ENCODE measurements at regions not wholly inside any gene's neighbourhood (a gene's known extent, or its start where the extent isn't known, plus 50 kb on each side); places are given as distances from the start of the nearest gene placed in this dataset.

DNA sequence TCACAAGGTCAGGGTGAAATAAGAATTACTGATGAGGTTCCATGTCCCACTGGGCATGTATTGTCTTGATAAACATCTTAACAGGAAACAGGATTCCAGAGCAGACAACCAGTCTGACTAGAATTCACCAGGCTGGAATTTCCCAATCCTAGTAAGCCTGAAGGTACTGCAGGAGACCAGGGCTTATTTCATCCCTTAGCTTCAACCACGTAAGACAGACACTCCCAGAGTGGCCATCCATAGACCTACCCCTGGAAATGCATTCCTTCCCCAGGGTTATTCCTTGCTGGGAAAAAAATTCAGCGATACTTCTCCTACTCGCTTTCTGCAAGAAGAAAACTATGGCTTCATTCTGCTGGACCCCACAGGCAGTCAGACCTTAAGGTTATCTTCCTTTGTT lies 785.4 kb downstream of the NR2F1-AS1 start:
- no peak for DNase-seq (ENCODE audit: low read depth)

DNA sequence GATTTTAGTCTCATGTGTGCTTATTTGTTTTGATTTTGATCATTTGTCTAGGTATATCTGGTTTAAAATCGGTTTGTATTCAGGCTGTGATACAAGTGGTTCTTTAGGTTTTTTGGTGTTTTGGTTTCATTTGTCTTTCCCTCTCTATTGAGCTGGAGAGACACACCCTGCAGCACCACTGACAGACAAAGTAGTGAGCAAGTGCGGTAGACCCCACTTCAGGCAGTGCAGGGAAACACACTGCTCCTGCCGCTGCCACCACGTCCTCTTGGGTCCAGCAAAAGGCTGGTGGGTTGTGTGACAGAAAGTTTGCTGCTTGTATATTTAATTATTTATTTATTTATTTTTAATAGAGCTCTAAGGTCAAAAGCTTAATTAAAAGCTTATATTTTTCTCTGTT lies 801.0 kb downstream of the NR2F1-AS1 start:
- DNase-seq (ENCODE audit: low read depth) = no peak

DNA sequence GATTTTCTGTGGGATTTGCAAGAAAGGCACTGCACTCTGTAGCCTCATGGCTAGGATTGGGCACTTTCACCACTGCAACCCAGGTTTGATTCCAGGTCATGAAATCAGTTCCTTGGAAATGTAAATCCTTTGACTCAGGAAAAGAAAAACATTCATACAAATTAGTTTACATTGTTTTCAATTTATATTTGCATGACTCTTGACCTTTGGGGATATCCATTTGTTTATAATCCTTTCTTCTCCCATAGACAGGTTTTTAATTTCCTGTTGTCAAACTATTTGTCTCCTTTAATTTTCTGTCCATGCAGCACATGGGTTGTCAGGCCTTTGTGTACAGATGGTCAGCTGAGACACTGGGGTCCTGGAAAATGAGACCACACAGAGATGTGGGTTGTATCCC lies 801.5 kb downstream of the NR2F1-AS1 start:
- DNase-seq (ENCODE audit: low read depth) = no peak

DNA sequence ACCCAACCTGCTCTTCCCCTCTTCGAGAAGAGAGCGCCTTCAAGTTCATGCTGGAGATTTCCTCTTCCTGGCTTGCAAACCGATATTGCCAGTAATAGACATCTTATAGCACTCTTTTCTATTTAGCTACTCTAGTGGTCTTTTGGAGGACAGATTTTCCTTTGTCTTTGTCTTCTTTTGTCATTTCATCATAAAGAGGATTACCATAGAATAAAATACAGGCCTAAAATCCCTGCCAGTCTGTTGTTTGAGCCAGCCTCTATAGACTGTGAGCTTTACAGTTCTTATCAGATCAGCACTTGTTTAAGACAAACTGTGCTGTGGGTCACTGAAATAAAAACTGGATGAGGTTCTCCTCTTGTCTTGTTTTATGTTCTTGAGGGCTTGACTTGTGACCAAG lies 802.8 kb downstream of the NR2F1-AS1 start:
- no peak for DNase-seq (ENCODE audit: low read depth)

DNA sequence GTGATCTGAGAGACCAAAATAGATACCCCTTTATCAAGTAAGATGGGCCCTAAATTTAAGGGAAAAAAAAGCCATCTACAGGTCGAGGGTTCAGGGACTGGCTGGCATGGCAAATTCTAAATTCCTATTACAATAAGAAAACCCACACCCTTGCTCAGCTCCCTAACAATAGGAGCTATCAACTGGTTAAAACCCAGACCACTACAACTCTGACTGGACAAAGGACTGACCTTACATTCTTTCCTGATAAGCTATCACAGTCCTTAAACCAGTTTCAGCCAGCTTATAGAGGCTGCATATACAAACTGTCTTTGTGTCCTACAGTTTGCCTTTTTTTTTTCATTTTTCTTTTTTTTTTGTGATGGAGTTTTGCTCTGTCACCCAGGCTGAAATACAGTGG lies 803.6 kb downstream of the NR2F1-AS1 start:
- no peak for DNase-seq (ENCODE audit: low read depth)

DNA sequence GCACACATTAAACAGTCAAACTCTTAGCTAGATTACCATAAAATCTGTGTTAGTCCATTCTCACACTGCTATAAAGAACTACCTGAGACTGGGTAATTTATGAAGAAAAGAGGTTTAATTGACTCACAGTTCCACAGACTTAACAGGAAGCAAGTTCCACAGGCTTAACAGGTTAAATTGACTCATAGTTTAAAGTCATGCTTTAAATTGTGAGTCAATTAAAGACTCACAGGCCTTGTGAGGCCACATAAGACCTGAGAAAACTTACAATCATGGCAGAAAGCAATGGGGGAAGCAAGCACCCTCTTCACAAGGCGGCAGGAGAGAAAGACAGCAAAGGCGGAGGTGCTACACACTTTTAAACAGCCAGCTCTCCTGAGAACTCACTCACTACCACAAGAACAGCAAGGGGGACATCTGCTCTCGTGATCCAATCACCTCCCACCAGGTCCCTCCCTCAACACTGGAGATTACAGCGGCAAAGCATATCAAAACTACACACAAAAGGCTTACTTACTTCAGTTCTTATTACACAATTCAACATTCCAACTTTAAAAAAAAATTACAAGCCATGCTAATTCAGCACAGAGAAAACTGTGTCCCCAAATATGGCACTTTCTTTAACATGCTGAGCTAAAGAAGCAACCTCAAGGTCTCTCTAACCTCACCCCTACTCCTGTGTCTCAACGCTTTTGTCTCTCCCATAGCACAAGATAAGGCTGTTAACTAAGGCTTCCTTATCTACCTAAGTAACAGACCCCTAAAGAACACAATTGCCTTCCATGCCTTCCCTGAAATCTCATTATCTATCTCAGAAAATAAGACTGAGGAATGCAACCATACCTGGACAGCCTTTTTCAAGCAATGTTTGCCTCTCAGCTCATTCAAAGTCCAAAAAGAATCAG lies 805.1 kb downstream of the NR2F1-AS1 start:
- no peak for DNase-seq (ENCODE audit: low read depth)

DNA sequence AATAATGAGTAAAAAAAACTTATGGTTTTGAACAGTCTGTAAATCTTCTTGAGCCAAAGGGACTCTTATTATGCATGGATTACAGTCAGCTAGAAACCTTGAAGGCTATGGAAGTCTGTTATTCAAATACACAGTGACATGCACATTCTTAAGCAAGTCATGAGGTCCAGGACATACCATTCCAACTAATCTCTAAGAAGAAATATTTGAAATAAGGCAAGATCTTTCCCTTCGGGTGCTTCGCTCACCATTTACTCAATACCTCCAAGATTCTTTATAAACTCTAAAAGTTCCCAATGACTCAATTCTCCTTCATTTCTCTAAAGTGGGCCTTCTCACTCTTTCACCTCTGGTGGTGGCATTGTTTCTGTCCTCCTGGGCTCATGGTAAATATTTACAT lies 811.0 kb downstream of the NR2F1-AS1 start:
- DNase-seq (ENCODE audit: low read depth) = no peak

DNA sequence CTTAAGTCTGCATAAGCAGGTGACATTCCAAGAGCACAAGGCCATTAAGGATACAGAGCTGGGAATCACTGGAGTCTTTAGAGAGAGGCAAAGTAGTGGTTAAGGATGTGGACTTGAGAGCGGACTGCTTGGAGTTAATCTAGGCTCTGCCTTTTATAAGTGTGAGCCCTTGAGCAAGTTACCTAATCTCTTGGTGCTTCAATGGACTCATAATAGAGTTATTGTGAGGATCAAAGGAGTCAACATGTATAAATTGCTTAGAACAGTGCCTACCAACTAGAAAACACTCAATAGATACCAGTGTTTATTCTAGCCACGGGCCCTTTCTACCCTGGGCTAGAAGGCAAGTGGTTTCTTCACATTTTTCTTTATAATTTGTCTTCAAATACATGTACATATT lies 819.4 kb downstream of the NR2F1-AS1 start:
- DNase-seq (ENCODE audit: low read depth) = no peak

DNA sequence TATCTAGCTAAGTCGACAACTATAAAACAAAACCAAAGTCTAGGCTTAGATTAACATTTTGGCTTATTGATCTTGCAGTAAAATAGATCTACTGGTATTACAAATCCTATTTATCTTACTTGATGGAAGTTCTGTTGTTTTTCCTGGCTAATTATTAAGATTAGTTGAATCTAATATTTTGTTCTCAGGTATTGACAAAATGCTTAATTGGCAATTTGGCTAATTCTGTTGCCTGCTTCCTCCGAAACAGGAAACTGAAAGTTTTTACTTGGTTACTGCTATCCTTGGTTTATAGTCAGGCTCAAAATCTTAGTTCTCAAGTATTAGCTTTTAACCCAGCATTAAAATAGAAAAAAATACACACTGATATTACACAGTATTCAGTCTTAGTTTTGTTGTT lies 820.5 kb downstream of the NR2F1-AS1 start:
- no peak for DNase-seq (ENCODE audit: low read depth)

DNA sequence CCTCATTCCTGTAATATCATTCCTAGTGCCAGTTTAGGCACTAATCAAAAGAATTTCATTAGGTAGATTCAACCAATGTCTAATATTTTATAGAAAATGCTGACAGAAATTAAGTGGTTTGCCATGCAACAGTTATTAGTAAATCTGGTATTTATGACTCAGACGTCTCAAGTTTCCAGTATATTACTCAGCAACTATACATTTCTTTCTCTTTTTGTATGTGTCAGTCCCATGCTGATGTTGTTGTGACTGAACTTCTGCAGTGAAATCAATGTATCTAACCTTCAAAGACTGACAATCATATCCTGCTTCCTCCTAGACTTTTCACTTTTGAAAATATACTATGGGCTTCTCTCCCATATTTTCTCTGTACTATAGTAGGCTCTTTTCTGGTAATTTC lies 822.5 kb downstream of the NR2F1-AS1 start:
- DNase-seq (ENCODE audit: low read depth) = peak; percentile 27

DNA sequence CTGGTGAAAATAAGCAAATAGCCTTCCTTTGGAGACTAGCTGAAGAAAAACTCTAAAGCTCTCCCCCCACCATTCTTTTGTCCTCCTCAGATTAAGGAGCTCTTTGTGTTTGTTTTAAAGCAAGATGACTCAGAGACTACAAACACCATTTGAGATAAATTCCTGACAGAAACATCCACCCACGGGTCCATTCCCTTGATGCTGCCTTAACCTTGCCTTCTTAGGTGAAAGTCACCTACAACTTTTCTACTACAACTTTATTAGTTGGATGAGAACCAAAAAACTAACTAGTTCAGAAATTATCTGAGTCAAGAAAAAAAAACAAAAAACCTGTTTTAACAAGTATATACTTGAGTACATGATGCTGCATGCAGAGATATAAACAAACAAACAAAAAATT lies 831.1 kb downstream of the NR2F1-AS1 start:
- DNase-seq (ENCODE audit: low read depth) = no peak

DNA sequence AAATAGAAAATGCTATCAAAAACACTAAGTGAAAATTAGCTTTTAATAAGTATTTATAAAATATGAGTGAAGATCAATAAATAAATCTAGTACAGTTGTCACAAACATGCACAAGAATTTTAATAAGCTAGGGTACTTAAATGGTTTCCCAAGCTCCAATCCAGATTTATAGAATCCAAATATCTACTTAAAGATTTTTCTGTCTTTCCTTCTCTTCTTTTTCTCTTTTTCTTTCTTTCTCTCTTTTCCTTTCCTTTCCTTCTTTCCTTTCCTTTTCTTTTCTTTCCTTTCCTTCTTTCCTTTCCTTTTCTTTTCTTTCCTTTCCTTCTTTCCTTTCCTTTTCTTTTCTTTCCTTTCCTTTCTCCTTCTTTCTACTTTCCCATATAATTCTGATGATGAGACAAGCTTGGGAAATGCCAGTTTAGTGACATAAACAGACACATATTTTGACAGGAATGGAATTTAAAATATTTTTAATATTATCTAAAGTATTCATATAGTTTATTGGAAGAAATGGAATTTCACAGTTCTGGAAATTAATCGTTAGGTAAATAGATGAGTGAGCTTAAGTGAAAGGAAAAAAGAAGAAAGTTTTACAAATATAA lies 832.8 kb downstream of the NR2F1-AS1 start:
- no peak for DNase-seq (ENCODE audit: low read depth)

DNA sequence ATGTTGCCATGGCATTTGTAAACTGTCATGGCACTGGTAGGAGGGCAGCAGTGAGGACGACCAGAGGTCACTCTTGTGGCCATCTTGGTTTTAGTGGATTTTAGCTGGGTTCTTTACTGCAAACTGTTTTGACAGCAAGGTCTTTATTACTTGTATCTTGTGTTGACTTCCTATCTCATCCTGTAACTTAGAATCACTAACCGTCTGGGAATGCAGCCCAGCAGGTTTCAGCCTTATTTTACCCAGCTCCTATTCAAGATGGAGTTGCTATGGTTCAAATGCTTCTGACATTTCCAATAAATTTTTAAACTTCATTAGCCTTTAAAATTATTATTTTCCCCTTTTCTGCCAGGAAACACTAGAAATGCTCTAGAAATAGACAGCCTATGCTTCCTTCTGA lies 839.1 kb downstream of the NR2F1-AS1 start:
- DNase-seq (ENCODE audit: low read depth) = no peak

DNA sequence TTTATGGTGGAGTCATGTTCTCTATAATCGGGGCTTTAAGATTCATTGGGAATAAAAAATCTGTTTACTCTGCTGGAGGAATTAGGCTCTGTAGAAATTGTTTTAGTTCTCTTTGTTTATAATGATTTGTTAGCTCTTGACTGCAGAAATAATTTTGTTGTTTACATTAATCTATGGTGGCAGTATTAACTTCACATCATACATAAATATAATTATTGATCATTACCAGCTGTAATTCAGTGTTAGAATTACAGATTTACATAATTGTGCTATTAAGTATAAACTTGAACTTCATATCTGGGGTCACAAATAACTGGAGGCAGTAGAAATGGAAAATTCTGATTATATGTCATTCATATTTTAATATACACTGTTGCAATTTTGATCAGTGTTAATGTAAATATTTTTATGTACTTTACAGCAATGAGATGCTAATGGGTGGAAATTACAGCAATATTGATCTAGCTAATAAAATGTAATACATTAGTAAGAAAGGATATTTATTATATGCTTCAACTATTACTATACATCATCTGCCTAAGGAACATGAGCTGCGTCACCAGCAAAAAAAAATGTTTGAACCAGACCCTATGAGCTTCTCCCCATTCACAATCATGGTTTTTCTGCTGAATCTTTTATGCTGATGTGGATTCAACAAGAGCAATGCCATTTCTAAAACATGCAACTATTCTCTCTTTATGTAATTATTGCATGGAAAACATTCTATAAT lies 846.6 kb downstream of the NR2F1-AS1 start:
- no peak for DNase-seq (ENCODE audit: low read depth)

DNA sequence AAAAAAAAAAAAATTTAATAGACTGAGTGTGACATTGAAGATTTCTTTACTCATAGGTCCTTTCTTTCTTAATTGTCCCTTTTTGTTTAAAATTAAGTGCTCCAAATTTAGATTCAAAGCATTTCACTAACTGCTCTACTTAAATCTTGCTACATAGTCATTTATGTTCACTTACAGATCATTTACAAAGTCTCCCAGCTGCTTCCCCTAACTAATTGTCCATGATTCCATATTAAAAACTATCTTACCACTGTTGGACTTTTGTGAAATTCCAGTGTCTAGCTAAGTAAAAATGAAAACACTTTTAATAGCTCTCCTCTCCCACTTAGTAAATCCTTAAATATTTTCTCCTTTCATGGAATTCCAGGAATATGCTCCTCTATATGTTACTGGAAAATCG lies 850.5 kb downstream of the NR2F1-AS1 start:
- DNase-seq (ENCODE audit: low read depth) = no peak

DNA sequence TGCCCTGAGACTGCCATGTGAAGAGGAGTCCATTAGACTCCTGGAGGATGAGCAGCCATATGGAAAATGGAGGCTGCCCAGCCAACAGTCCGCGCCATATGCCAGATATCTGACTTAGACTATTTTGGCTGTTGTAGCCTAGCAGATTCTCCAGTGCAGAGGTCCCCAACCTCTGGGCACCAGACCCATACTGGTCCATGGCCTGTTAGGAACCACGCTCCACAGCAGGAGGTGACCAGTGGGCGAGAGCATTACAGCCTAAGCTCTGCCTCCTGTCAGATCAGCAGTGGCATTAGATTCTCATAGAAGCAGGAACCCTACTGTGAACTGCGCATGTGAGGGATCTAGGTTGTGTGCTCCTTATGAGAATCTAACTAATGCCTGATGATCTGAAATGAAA lies 851.9 kb downstream of the NR2F1-AS1 start:
- DNase-seq (ENCODE audit: low read depth) = no peak

DNA sequence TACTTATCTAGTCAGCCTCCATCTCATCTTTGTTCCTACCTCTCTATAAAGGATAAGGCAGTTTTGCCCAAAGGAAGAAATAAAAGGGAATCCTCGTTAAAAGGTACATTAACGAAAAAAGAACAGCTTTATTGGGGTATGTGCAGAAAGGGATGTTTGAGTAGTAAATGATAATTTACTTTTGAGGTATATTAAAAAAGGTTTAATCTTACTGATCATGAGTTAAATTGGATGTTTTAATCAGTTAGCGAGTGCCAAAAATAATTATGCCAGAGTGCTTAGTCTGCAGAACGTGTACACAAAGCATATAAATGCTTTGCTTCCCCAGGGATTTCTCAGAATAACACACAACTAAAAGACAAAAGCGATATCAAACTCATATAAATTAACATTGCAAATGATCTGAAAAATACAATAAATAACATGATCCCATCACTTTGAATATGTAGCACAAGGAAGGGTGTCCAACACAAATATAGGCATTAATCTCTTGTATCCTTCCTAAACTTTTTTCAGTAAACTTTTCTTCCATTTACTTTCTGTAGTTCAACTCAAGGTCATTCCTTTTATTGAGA lies 865.0 kb downstream of the NR2F1-AS1 start:
- DNase-seq (ENCODE audit: low read depth) = no peak

DNA sequence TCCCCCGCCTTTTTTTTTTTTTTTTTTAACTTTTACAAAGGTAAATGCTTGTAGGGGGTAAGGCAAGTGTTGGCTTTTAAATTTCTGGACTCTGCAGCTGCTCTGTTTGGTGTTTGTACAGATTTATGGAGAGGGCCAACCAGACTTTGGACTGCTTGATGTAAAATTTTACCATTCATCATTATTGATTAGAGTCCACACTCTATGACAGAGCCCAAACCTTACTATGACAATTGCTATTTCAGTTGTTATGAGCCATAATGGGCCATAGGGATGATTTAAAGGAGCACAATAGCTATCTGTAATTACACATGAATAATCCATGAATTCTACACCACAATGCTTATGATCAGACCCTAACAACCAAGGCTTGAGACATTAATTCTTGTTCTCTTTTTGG lies 867.2 kb downstream of the NR2F1-AS1 start:
- no peak for DNase-seq (ENCODE audit: low read depth)

DNA sequence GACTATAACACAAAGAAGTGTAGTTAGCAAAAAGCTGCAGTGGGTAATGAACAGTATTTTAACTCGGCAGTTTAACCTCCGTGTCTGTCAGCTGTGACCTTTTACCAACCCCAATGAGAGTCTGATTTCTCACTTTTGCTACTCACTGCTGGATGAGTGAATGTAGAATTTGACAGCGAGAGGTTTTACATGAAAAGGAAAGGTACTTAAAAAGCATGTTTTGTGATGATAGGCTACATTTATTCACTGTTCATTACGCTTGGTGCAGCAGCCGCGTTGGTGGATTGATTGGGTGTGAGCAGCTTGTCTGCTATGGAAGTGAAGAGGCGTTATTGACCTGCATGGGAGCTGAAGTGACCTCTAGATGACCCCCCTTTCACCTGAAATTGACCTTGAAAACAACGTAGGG lies 867.7 kb downstream of the NR2F1-AS1 start:
- DNase-seq (ENCODE audit: low read depth) = no peak

DNA sequence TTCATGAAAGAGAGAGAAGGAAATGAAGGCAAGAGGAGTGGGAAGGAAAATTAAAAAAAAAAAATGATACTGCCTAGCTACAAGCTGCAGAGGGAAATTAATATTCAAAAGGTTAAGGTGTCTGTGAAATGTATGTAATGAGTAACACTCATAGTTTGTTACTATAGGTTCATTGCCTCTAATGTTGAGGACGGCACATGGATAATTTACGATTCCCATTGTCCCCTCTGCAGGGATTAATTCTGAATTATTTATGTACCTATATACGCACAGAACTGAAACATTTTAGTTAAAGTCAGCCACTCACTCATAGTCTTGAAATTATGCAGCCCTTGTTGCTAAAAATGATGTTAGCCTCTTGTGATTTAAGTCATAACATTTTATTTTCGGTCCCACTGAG lies 869.1 kb downstream of the NR2F1-AS1 start:
- DNase-seq (ENCODE audit: low read depth) = no peak

DNA sequence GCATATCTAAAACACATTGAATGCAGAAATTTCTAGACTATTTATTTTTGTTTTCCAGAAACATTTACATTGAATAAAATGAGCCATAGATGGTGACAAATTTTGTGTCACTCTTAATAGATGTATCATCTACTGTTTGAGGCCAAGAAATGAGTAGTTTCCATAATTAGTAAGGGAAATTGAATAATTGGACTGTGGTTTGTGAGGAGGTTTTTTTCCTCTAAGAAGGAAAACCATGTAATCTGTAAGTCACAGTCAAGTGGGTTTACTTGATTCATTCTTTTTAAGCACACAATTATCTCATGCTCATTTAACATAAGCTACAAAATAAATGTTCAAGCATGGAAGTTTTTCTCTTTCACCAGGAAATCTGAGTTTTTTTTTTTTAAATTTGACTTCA lies 876.4 kb downstream of the NR2F1-AS1 start:
- no peak for DNase-seq (ENCODE audit: low read depth)

DNA sequence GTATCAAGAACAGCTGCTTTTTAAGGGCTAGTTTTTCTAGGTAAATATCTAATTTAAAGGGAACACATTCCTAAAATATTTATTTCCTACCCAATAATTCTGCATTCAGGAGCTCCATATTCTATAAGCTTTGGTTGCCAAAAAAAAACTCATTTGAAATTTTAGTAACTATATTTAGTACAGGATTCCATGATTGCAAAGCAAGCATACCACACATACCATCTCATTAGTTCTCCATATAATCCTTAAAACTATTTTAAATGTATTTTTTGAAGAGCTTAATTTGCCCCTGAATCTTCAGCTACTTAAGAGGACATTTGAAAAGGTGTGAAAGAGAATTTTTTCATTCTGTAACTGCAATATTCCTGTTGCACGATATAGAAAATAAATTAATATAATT lies 877.0 kb downstream of the NR2F1-AS1 start:
- no peak for DNase-seq (ENCODE audit: low read depth)

All from fibroblast of the conjunctiva (primary cell).